GM19438 (cell line): ENCODE measurements at regions not wholly inside any gene's neighbourhood (a gene's known extent, or its start where the extent isn't known, plus 50 kb on each side); places are given as distances from the start of the nearest gene placed in this dataset.

ENCODE experiments used
- ATAC-seq: cut with Tn5 transposase; IDR thresholded peaks from one replicate; pipeline ENCODE4 v1.9.1; 2021; ENCODE audit warnings: low read depth; ENCODE audit not compliant: unreplicated experiment

GRCh38 chr6:9553002-9553401 is 861.9 kb downstream of the TFAP2A start:
- no peak for ATAC-seq

GRCh38 chr6:9543649-9544048 is 871.2 kb downstream of the TFAP2A start:
- no peak for ATAC-seq

GRCh38 chr6:9540534-9541126 is 874.2 kb downstream of the TFAP2A start:
- ATAC-seq: no peak

GRCh38 chr6:9540126-9540525 is 874.7 kb downstream of the TFAP2A start:
- ATAC-seq: no peak

GRCh38 chr6:9539231-9539755 is 875.6 kb downstream of the TFAP2A start:
- ATAC-seq: no peak

GRCh38 chr6:9537381-9537780 is 877.5 kb downstream of the TFAP2A start:
- ATAC-seq: no peak

- no peak for ATAC-seq
Observed at GRCh38 chr6:9535106-9535505, 879.8 kb downstream of the TFAP2A start.

GRCh38 chr6:9532621-9533557 is 882.0 kb downstream of the TFAP2A start:
- no peak for ATAC-seq

- ATAC-seq: no peak
Observed at GRCh38 chr6:9527679-9528286, 887.1 kb downstream of the TFAP2A start.

- no peak for ATAC-seq
Observed at GRCh38 chr6:9523462-9523861, 891.4 kb downstream of the TFAP2A start.

GRCh38 chr6:9522101-9522500 is 892.8 kb downstream of the TFAP2A start:
- ATAC-seq: no peak

GRCh38 chr6:9521152-9521530 is 893.7 kb downstream of the TFAP2A start:
- no peak for ATAC-seq

- no peak for ATAC-seq
Observed at GRCh38 chr6:9520417-9521151, 894.3 kb downstream of the TFAP2A start.

- no peak for ATAC-seq
Observed at GRCh38 chr6:9518431-9518830, 896.4 kb downstream of the TFAP2A start.

GRCh38 chr6:9517806-9518205 is 897.1 kb downstream of the TFAP2A start:
- no peak for ATAC-seq

GRCh38 chr6:9515633-9516606 is 899.0 kb downstream of the TFAP2A start:
- no peak for ATAC-seq

GRCh38 chr6:9514146-9514545 is 900.7 kb downstream of the TFAP2A start:
- ATAC-seq: no peak

- ATAC-seq: no peak
Observed at GRCh38 chr6:9511157-9511556, 903.7 kb downstream of the TFAP2A start.

GRCh38 chr6:9507136-9507895 is 907.6 kb downstream of the TFAP2A start:
- no peak for ATAC-seq
